ENCODE measurements at regions not wholly inside any gene's neighbourhood (a gene's known extent, or its start where the extent isn't known, plus 50 kb on each side); places are given as distances from the start of the nearest gene placed in this dataset.

DNA sequence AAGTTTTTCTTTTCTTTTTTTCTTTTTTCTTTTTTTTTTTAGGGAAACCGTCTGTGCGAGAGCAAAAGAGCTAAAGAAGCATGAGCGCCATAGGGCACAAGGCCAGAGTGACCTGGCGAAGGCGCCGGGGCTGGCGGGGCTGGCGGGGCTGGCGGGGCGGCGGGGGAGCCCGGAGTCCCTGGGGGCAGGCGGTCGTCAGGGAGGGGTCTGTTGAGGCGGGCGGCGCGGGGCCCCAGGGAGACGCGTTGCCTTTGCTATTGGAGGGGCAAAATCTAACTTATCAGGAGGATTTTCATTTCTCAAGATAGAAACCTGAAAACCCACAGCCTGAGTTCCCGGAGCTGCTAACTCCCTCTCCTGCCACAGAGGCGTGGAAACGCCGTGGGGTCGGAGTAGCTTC lies 135.6 kb upstream of the SMAD1 start:
- no peak for DNase-seq

DNA sequence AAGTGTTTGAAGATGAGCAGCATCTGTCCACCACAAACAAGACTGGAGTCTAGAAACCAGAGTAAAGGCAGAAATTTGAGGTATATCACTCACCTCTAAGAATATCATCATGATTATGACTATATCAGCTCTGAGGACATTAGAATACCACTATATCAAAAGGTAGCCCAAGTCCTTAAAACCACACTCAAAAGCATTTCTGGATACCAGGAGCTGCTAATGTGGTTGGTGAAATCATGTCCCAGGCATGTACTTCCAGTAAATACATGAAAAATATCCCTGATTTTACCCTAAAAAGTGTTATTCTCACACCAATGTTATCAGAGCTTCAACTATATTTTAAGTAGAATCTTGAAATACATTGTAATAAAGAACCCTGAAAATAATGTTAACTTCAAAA lies 136.3 kb upstream of the SMAD1 start:
- no peak for DNase-seq

DNA sequence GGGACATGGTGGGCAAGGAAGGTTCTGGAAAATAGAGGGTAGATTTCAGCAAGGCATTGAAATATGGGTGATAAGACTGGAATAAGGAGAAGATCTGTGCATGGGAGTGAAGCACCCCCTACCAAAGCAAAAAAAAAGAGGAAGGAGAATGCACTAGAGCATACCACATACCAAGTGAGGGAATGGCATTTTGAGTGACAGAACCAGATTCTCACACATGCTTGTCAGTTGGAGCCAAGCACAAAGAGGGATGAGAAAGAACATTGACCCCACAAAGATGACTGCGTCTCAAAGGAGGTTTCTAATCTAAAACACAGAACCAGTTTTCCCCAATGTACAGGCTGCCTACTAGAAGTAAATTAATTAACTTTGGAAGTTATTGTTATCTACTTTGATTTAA lies 140.3 kb upstream of the SMAD1 start:
- no peak for DNase-seq

DNA sequence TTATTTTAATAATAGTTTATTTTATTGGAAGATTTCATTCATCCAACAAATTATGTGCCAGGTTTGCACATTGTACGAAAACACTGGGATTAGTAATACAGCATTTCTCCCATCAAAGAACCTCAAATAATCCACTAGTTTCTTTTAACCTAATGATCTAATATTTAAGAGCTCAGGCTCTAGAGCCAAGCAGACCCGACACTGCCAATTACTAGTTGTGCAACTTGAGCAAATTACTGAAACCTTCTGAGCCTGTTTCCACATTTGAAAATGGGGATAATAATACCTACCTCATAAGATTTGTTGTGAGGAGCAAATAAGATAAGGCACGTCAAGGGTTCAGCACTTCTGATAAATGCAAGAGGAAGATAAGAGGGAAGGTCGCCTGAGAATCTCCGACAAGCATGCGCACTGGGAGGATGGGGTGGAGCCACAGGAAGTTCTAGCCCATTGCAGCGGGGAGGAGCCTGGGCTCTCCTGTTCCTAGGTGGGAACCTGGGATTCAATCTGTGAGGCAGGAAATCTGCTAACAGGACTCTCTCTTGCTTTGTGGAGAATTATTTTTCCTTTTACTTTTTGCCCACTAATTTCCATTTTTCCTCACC lies 141.5 kb upstream of the SMAD1 start:
- no peak for DNase-seq

DNA sequence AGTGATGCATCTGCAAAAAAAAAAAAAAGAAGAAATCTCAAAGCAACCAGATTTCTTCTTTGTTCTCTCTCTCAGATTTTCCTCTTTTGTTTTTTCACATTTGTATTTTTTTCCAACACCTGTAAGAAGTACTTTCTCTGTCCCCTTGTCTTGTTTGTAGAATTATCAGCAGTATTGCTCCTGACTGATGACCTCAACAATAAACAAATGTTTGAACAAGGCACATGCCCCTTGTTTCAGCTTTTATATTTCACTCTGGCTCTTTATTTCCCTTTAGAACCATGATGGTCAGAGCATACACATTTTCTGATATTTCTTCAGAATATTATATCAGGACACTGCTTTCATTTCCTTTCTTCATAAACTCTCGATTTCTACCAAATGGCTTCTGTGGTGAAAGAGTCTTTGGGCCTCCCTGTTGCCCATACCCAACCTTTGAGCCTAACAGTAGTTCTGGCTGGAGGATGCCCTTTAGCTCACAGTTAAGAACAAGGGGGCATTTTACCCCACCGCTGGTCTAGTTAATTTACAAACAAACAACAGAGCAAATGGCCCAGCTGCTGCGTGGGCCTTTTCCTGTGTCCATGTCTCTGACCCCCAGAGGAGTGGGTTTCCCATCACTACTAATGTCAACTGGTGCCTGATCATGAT lies 142.5 kb upstream of the SMAD1 start:
- DNase-seq: no peak

DNA sequence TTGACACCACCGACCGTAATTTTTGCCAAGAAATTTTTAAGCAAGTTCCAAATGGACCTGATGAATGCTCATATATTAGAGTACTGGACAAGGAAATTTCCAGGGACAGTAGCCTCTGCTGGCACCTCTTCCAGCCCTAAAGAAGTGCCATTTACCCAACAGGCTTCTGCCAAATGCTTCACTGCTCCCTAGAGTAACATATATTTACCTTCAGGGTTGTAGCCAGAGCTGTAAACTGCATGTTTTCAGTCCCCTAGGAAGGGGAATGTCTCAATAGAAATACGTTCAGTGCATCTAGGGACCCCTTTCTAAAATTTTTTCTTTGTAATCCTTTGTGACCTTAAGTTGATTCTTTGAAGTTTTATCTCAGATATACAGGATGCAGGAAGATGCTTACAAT lies 143.1 kb upstream of the SMAD1 start:
- DNase-seq: no peak

DNA sequence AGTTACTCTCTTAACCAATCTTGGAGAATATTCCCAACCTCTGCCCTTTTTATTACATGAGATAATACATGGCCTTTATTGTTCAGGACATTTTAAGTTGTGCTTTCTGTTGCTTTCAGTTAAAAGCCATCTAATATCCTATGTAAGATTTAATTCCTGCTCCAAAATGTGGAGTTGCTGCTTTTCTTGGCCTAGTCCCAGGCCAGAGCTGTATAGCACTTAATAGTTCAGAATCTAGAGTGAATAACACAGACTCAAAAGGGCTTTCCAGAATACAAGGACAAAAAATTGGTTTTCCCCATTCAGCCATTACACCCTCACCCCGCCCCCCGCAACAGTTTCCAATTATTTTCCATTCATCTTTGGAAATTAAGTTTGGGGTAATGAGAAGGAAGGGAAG lies 144.3 kb upstream of the SMAD1 start:
- no peak for DNase-seq

DNA sequence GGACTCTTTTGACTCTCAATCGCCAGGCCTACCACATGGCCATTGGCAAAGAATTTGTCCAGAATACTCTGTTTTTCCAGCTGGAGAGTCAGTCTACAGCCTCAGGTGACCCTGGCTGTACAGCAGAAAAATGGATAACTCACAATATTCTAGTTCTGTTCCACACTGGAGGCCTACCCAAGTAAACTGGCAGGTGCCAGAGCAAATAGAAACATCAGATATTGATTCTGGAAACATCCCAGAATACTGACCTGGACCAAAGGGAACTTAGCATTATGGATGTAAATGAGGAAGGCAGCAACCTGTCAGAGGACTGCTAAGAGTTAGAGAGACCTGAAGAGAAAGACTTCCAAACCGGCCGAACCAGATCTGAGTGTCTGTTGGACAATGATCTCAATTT lies 147.9 kb upstream of the SMAD1 start:
- no peak for DNase-seq

DNA sequence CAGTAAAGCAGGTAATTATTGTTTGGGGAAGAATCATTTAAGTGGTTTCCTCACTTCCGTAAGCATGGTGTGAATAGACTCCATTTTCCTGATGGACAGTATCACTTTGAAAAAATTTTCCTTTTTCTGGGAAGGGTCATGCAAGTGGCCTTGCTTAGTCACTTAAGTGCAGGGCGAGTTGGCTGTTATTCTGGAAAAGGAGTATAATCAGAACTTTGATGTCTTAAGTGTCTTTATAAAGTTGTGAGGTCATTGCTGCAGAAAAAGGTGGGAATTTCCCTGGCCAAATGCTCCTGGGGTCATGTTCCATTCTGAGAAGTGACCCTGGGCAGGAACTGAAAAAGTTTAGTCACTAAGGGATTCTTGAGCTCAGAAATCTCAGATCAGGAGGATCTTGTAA lies 146.1 kb upstream of the OTUD4 start:
- no peak for DNase-seq

DNA sequence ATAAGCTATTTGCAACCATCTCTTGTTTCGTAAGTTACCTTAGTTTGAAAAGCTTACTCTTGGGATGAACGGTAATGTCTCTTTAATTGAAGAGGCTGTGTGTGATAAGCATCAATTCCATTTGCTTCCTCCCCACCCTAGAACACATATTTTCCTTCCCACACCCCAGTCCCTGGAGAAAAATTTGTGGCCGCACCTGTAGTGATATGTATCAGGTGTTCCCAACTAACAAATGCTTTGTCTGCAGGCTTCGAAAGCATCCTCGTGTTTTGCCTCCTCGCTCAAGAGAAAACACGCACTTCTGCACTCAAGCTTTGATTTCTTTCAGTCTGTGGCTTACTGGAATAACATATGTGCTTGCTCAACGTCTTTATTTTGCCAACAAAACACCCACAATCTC lies 143.8 kb upstream of the OTUD4 start:
- DNase-seq: no peak

DNA sequence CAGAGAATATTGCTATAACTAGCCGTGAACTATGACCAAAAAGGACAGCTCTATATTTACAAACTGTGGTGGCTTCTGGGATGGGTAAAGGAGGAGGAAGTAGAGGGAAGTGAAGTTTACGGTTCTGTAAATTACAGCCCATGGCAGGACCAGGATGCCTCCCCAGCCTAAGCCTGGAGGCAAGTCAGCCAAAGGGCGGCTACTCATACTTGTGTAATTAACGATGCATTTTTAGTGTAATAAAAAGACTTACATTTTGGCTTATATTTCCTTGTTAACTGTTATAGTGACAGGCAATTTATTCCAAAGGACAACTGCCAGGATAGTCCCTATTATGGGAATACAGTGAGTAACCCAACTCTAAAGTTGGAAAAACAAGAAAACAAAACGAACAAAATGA lies 139.9 kb upstream of the OTUD4 start:
- no peak for DNase-seq

DNA sequence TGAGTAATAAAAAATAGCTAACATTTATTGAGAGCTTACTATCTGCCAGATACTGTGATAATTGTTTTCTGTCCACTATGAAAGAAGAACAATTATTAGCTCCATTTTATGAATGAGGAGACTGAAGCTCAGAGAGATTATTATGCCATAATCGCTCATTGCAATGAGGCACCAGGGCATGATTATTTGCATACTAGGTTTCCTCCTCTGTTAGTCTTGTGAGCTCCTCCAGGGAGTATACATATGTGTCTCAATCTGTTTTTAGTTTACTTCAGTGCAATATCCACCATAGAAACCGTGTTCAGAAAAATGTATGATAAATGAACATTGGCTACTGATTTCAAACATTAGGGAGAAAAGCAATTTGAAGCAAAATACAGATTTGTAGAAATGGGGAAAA lies 139.4 kb upstream of the OTUD4 start:
- DNase-seq: no peak

DNA sequence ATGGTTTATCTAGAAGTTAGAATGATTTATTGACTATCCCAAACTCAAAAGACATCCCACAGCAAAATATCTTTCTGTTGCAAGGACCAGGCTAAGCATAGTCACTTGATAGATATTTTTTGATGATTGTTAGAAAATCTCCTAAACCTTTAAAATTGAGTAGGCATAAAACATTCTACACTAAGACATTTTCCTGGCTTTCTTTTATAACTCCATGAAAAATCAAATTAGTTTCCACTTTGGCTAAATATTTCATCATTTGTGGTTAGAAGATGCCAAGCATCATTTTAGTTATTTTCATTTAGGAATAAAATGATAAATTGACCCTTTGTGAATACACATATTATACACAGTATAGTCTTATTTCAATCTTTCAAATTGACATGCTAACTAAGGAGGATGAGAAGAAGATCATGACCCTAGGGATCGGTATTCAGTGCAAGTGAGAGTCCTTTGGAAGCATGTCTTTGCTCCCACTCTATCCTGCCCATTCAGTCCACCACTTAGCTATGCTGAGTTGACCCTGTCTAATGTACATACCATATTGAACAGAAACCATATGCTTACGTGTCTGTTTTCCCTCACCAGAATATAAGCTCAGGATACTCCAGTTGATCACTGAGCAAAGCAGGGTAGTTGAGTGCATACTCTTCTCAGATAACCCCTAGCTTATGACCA lies 136.6 kb upstream of the OTUD4 start:
- no peak for DNase-seq

DNA sequence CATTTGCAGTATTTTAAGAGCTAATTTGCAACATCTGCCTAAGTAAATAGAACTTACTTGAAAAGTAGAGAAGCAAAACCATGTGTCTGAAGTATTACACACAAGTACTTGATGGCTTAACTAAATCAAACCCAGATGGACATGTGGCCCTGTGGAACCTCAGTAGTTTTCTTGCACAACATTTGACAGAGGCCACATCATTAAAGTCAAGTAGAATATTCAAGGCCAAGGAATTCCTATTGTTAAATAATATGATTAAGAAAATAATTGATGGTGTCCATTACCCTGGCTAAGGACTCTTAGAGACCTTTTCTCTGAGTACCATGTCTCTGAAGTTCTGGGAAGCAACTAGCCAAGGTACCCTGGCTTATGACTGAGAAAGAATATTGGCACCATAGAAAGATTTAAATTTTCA lies 135.4 kb upstream of the OTUD4 start:
- no peak for DNase-seq

DNA sequence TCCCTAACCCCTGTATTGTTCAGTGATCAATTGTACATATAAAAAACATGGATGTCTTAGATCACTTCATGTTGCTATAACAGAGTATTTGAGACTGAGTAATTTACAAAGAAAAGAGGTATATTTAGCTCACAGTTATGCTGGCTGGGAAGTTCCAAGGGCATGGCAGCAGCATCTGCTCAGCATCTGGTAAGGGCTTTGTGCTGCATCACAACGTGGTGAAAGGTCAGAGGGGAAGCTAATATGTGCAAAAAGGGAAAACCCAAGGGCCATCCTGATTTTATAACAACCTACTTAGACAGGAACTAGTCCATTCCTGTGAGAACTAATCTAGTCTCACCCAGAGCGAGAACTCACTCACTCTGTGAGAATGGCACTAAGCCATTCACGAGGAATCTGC lies 128.2 kb upstream of the OTUD4 start:
- DNase-seq: no peak

DNA sequence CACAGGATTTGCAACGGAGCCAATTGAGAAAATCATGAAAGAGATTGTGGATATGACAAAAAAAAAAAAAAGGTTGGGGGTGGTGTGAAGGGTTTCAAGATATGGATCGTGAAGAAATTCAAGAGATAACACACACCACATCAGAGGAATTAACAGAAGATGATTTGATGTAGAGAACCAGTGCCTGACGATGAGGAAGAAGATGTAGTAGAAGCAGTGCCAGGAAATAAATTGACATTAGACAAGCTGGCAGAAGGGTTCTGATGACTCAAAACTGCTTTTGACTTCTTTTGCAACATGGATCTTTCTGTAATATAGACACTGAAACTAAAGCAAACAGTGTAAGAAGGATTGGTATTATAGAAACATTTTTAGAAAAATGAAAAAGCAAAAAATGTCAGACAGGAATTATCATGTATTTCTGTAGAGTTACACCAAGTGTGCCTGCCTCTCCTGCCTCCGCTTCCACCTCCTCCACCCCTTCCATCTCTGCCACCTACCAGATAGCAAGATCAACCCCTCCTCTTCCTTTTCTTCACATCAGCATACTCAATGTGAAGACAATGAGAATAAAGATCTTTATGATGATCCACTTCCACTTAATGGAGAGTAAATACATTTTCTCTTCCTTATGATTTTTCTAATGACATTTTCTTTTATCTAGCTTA lies 127.5 kb upstream of the OTUD4 start:
- DNase-seq: no peak

DNA sequence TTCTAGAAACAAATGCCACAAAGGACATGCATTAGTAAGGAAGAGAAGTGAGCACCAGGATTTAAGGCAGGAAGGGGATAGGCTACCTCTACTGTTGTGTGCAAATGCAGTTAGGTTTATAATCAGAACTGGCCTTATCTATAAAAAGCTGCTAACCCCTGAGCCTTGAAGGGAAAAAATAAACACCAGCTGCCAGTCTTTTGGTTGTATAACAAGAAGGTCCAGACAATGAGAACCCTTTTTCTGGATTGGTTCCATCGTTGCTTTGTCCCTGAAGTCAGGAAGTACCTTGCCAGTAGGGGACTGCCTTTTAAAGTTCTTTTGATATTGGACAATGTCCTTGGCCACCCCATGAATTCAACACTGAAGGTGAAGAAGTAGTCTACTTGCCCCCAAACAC lies 126.7 kb upstream of the OTUD4 start:
- DNase-seq: no peak

DNA sequence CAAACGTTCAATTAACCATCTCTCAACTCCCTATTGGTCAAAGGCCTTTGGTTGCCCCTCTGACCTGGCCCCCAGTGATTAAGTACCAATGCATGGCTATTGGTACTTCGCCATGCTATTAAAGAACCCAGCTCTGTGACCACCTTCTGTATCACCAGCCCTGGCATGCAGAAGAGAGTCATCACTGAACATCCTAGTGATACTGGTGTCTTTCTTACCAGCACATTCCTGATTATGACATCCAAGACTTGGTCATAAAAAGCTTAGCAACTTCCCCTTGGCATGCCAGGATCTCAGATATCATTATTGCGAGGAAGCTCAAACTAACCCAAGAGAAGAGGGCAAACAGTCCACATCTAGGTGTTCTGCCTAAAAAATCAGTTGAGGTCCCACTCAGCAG lies 122.3 kb upstream of the OTUD4 start:
- DNase-seq: no peak

DNA sequence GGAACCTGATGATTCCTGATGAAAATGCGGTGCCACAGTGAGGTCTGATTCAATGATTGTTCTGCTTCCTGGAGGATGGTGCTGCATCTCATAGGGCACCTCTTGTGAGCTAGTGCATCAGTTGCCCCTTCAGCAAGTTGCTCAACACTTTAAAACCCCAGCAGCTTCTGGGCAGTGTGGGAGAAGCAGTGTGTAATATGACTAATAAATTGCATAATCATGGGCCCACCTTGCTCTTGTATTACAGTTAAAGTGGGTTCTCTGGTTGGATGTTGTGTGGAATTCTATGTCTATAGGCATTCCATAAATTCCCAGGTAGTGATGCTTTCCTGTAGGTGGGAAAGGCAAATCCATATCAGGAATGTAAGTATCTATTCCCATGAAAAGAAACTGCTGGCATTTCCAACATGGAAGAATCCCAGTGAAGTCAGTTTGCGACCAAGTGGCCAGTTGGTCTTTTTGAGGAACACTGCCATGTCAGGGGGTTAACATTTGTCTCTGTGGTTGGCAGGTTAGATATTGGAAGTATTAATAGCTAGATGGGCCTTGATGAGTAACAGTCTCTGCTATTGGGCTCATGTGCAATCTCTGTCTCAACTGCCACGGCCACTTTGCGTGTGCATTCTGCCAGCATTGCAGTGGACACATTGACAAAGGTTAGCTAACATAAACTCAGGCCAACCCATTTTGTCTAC lies 121.1 kb upstream of the OTUD4 start:
- no peak for DNase-seq

DNA sequence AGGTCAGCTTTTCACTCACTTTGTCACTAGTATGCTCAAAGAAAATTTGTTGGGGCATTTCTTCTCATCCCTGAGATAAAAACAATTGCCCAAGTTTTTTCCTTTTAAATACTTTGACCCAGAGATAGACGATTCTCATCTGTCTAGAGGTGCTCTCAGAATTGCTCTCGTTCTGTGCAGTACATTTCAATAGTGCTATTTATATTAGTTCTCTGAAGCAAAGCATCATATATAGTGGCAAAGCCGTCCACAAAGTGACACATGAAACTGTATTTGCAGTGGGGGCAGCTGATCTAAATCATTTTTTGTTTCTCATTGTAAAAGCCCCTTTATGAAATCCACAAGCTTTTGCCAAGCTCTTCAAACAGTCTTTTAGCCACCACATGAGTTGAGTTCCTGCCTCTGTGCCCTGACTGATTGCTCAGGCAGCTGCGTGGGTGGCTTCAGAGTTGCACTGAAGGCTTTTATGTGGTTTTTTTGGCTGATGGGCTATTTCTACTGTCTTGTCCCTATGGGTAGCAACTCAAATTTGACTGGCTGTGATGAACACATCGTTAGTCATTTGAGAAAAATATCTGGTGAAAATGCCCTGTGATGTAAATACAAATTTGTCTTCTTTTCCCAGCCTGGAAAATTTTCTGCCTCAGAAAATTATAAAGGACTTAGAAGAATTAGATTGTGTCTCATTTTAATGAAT lies 119.1 kb upstream of the OTUD4 start:
- DNase-seq: no peak

DNA sequence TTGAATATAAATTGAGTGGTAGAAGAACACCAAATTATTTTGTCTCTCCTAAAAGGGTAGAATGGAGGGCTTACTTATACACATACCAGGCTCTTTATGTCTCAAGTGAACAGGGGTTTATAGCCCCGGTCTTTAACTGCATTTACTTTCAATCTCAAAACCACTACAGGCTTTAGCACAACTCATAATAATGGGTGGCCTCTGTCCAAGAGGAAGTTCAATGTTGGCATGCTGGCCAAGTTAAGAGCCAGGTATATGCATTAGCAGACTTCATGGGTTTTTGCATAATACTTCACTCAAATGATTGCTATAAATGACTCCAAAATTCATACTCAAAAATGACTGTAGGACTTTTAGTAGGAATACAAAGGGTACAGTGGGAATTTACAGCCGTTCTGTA lies 118.5 kb upstream of the OTUD4 start:
- DNase-seq: no peak

DNA sequence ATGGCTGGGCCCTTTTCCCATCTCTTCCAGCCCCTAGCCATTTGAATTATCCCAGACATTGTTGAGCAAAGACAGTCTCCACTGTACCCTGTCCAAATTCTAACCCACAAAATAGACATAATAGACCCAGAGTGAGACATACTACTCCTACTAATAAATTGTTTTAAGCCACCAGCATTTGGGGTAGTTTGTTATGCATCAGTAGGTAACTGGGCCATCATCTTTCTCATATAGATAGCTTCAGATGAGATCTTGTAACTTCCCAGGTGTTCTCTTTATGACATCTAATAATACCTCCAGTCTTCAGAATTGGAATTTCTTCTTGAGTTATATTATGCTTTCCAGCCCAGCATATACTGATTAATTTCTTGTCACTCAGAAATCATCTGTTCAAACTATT lies 117.2 kb upstream of the OTUD4 start:
- no peak for DNase-seq

DNA sequence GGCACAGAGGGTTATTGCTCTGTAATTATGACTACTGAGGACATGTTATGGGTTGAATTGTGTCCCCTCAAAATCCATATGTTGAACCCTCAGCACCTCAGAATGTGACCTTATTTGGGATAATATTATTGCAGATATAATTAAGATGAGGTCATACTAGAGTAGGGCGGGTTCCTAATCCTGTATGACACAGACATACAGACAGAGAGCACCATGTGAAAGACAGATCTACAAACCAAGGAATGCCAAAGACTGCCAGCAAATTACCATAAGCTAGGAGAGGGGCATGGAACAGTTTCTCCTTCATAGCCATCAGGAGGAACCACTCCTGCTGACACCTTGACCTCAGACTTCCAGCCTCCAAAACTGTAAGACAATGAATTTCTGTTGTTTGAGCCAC lies 115.2 kb upstream of the OTUD4 start:
- no peak for DNase-seq

All from right forelimb (tissue), 1 donor.